Mesendoderm (in vitro differentiated cells): ENCODE measurements at regions not wholly inside any gene's neighbourhood (a gene's known extent, or its start where the extent isn't known, plus 50 kb on each side); places are given as distances from the start of the nearest gene placed in this dataset.

Experiments
- DNase-seq: peaks from one replicate; pipeline ENCODE4 v3.0.0; 2013
- H2AK5ac ChIP-seq: 2 replicates; pipeline ENCODE4 v1.6.1; 2013; ENCODE audit warnings: low read length, inconsistent platforms
- H2BK120ac ChIP-seq: 2 replicates; pipeline ENCODE4 v1.6.1; 2013; ENCODE audit warnings: low read depth, mild to moderate bottlenecking, low read length, moderate library complexity, mixed read lengths
- H2BK15ac ChIP-seq: replicated peaks from 2 replicates; pipeline ENCODE4 v1.6.1; 2013; ENCODE audit warnings: low read depth, mild to moderate bottlenecking, moderate library complexity
- H2BK5ac ChIP-seq: 2 replicates; pipeline ENCODE4 v1.6.1; 2013; ENCODE audit warnings: low read length, inconsistent platforms
- H3K18ac ChIP-seq: 2 replicates; pipeline ENCODE4 v1.6.1; 2013; ENCODE audit warnings: mild to moderate bottlenecking, low read length, mixed read lengths
- H3K23ac ChIP-seq: one replicate; pipeline ENCODE4 v1.6.1; 2013; ENCODE audit warnings: low read length
- H3K27ac ChIP-seq: 2 replicates; pipeline ENCODE4 v1.5.1; 2013; ENCODE audit warnings: low read depth, mild to moderate bottlenecking, inconsistent platforms, low read length, moderate library complexity
- H3K27me3 ChIP-seq: 2 replicates; pipeline ENCODE4 v1.6.1; 2013; ENCODE audit warnings: low read length, control low read depth, mild to moderate bottlenecking, inconsistent platforms; ENCODE audit not compliant: insufficient read depth, poor library complexity
- H3K36me3 ChIP-seq: 2 replicates; pipeline ENCODE4 v1.6.1; 2013; ENCODE audit warnings: low read length, inconsistent platforms; ENCODE audit not compliant: control insufficient read depth, insufficient read depth
- H3K4ac ChIP-seq: one replicate; pipeline ENCODE4 v1.6.1; 2013; ENCODE audit warnings: low read depth, mild to moderate bottlenecking, low read length, moderate library complexity
- H3K4me1 ChIP-seq: 2 replicates; pipeline ENCODE4 v1.6.1; 2013; ENCODE audit warnings: low read depth, low read length, inconsistent platforms; ENCODE audit not compliant: control insufficient read depth
- H3K4me2 ChIP-seq: 2 replicates; pipeline ENCODE4 v1.6.1; 2013; ENCODE audit warnings: low read length
- H3K4me3 ChIP-seq: 2 replicates; pipeline ENCODE4 v1.5.1; 2013; ENCODE audit warnings: mild to moderate bottlenecking, low read length
- H3K56ac ChIP-seq: one replicate; pipeline ENCODE4 v1.6.1; 2013; ENCODE audit warnings: low read length
- H3K79me1 ChIP-seq: 2 replicates; pipeline ENCODE4 v1.6.1; 2013; ENCODE audit warnings: low read length, inconsistent platforms
- H3K79me2 ChIP-seq: 2 replicates; pipeline ENCODE4 v1.6.1; 2013; ENCODE audit warnings: mild to moderate bottlenecking, low read length; ENCODE audit not compliant: control insufficient read depth, insufficient read depth
- H3K9ac ChIP-seq: 2 replicates; pipeline ENCODE4 v1.6.1; 2013; ENCODE audit warnings: low read length, inconsistent platforms
- H4K5ac ChIP-seq: one replicate; pipeline ENCODE4 v1.6.1; 2013; ENCODE audit warnings: low read length
- H4K8ac ChIP-seq: one replicate; pipeline ENCODE4 v1.6.1; 2013; ENCODE audit warnings: low read depth, mild to moderate bottlenecking, control low read depth, low read length, moderate library complexity
- WGBS: extraction: QIAGEN DNeasy Blood & Tissue Kit; methylation state at CpG from one replicate; pipeline ENCODE4 v1.1.7; 2013; ENCODE audit warnings: low lambda C conversion rate, missing lambda C conversion rate; ENCODE audit not compliant: insufficient coverage; ENCODE audit errors: extremely low coverage; 5-methylcytosine and 5-hydroxymethylcytosine counted together

- Histone ChIP-seq H3K36me3 (no peaks in the 10 kb centered on the region), H3K27me3 (no peaks in the 10 kb centered on the region), H3K56ac (no peak overlapping the region), H3K79me1 (no peaks in the 10 kb centered on the region), H2BK15ac (no peak overlapping the region), H3K4me2 (no peak overlapping the region), H3K4me3 (no peak overlapping the region), H3K4me1 (no peaks in the 10 kb centered on the region), H3K18ac (no peak overlapping the region), H3K27ac (no peak overlapping the region), H3K4ac (no peak overlapping the region), H3K9ac (no peak overlapping the region), H4K5ac (no peak overlapping the region), H2AK5ac (no peak overlapping the region), H3K79me2 (no peaks in the 10 kb centered on the region), H4K8ac (no peak overlapping the region), H2BK5ac (no peak overlapping the region), H3K23ac (no peak overlapping the region), H2BK120ac (no peak overlapping the region)
- DNase-seq = no peak
- WGBS = no CpG with 5 or more reads among the region's 2 CpGs
These were observed 332.3 kb upstream of the KIRREL3 start for GRCh38 chr11:127332896-127333295.

GRCh38 chr11:127330044-127330443 lies 329.5 kb upstream of the KIRREL3 start:
- DNase-seq = no peak
- Histone ChIP-seq H3K4me2 (no peak overlapping the region), H2AK5ac (no peak overlapping the region), H3K36me3 (no peaks in the 10 kb centered on the region), H3K4me3 (no peak overlapping the region), H3K4ac (no peak overlapping the region), H2BK15ac (no peak overlapping the region), H3K79me2 (no peaks in the 10 kb centered on the region), H3K4me1 (no peaks in the 10 kb centered on the region), H3K27ac (no peak overlapping the region), H4K8ac (no peak overlapping the region), H3K9ac (no peak overlapping the region), H3K18ac (no peak overlapping the region), H3K27me3 (no peaks in the 10 kb centered on the region), H2BK5ac (no peak overlapping the region), H4K5ac (no peak overlapping the region), H3K79me1 (no peaks in the 10 kb centered on the region), H2BK120ac (no peak overlapping the region), H3K23ac (no peak overlapping the region), H3K56ac (no peak overlapping the region)
- WGBS = no CpG with 5 or more reads among the region's 3 CpGs

- no peak overlapping the region for H3K4me3 ChIP-seq
- H3K23ac ChIP-seq = no peak overlapping the region
- H3K79me2 ChIP-seq = no peaks in the 10 kb centered on the region
- no peak overlapping the region for H2BK15ac ChIP-seq
- H3K4me2 ChIP-seq = no peak overlapping the region
- no peak overlapping the region for H3K56ac ChIP-seq
- H2BK120ac ChIP-seq = no peak overlapping the region
- no peak overlapping the region for H4K5ac ChIP-seq
- no peak overlapping the region for H3K27ac ChIP-seq
- H3K9ac ChIP-seq = no peak overlapping the region
- H4K8ac ChIP-seq = no peak overlapping the region
- no CpG with 5 or more reads among the region's 2 CpGs for WGBS
- H3K18ac ChIP-seq = no peak overlapping the region
- no peaks in the 10 kb centered on the region for H3K79me1 ChIP-seq
- no peak overlapping the region for H2AK5ac ChIP-seq
- no peak for DNase-seq
- H3K4me1 ChIP-seq = no peaks in the 10 kb centered on the region
- H3K27me3 ChIP-seq = no peaks in the 10 kb centered on the region
- no peaks in the 10 kb centered on the region for H3K36me3 ChIP-seq
- no peak overlapping the region for H2BK5ac ChIP-seq
- no peak overlapping the region for H3K4ac ChIP-seq
These were observed 307.7 kb upstream of the KIRREL3 start for GRCh38 chr11:127308291-127308690.

- H3K79me1 ChIP-seq = no peaks in the 10 kb centered on the region
- no peak overlapping the region for H2BK120ac ChIP-seq
- H3K9ac ChIP-seq = no peak overlapping the region
- no peaks in the 10 kb centered on the region for H3K79me2 ChIP-seq
- no CpG with 5 or more reads among the region's 5 CpGs for WGBS
- no peak overlapping the region for H2BK5ac ChIP-seq
- H3K27ac ChIP-seq = no peak overlapping the region
- no peak for DNase-seq
- no peak overlapping the region for H3K4me2 ChIP-seq
- H3K36me3 ChIP-seq = no peaks in the 10 kb centered on the region
- no peak overlapping the region for H3K56ac ChIP-seq
- H3K23ac ChIP-seq = no peak overlapping the region
- no peak overlapping the region for H3K18ac ChIP-seq
- no peak overlapping the region for H3K4ac ChIP-seq
- H3K4me3 ChIP-seq = no peak overlapping the region
- H4K5ac ChIP-seq = no peak overlapping the region
- no peaks in the 10 kb centered on the region for H3K27me3 ChIP-seq
- H2BK15ac ChIP-seq = no peak overlapping the region
- H4K8ac ChIP-seq = no peak overlapping the region
- no peak overlapping the region for H2AK5ac ChIP-seq
- H3K4me1 ChIP-seq = no peaks in the 10 kb centered on the region
These were observed 307.1 kb upstream of the KIRREL3 start for GRCh38 chr11:127307700-127308099.

DNA sequence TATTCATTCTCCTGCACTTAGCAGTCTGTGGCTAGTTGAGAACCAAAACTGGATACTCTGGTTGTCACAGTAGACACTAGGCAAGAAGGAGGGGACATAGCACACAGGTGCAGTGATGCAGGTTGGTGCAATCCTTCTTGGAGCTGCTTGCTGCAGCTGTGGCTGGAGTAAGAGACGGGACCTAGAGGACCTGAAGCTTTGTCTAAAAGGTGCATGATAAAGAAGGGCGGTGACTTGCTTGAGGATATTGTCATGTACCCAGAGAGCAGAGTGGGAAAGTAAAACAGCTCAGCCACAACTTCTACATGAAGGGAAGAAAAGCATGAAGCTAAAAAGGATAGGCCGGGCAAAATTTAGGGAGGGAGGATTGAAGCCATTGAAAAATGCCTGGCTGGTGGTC lies 304.1 kb upstream of the KIRREL3 start:
- DNase-seq = no peak
- H3K36me3 ChIP-seq = no peaks in the 10 kb centered on the region
- H3K27ac ChIP-seq = no peak overlapping the region
- H3K4ac ChIP-seq = no peak overlapping the region
- no peak overlapping the region for H2BK15ac ChIP-seq
- no peak overlapping the region for H4K8ac ChIP-seq
- H3K23ac ChIP-seq = no peak overlapping the region
- no CpG with 5 or more reads among the region's 3 CpGs for WGBS
- no peak overlapping the region for H2AK5ac ChIP-seq
- H3K79me1 ChIP-seq = no peaks in the 10 kb centered on the region
- H3K4me3 ChIP-seq = no peak overlapping the region
- H3K18ac ChIP-seq = no peak overlapping the region
- H2BK120ac ChIP-seq = no peak overlapping the region
- no peaks in the 10 kb centered on the region for H3K27me3 ChIP-seq
- H2BK5ac ChIP-seq = no peak overlapping the region
- no peak overlapping the region for H4K5ac ChIP-seq
- no peaks in the 10 kb centered on the region for H3K79me2 ChIP-seq
- no peaks in the 10 kb centered on the region for H3K4me1 ChIP-seq
- no peak overlapping the region for H3K56ac ChIP-seq
- H3K4me2 ChIP-seq = no peak overlapping the region
- H3K9ac ChIP-seq = no peak overlapping the region

DNA sequence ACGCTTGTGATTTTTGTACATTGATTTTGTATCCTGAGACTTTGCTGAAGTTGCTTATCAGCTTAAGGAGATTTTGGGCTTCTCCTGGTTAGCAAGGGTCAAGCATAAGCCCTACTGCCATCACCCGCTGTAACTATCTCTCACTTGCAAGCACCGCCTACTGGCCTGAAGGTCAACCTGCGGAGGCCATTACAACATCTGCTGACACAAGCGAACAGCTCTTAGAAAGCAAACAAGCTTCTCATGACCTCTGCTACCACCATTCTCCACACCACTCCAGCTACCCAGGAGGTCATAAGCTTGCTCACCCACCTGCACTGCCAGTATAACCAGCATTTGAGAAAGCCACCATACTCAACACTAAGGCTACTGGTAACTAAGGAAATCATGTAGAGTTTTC lies 288.4 kb upstream of the KIRREL3 start:
- no CpG with 5 or more reads among the region's 5 CpGs for WGBS
- Histone ChIP-seq H3K9ac (no peak overlapping the region), H3K4me2 (no peak overlapping the region), H3K79me1 (no peaks in the 10 kb centered on the region), H3K4ac (no peak overlapping the region), H2AK5ac (no peak overlapping the region), H3K18ac (no peak overlapping the region), H3K27ac (no peak overlapping the region), H3K27me3 (no peaks in the 10 kb centered on the region), H3K36me3 (no peaks in the 10 kb centered on the region), H4K8ac (no peak overlapping the region), H3K79me2 (no peaks in the 10 kb centered on the region), H4K5ac (no peak overlapping the region), H3K4me3 (no peak overlapping the region), H3K4me1 (no peaks in the 10 kb centered on the region), H3K23ac (no peak overlapping the region), H2BK120ac (no peak overlapping the region), H2BK5ac (no peak overlapping the region), H3K56ac (no peak overlapping the region), H2BK15ac (no peak overlapping the region)
- no peak for DNase-seq
